ENCODE measurements at regions not wholly inside any gene's neighbourhood (a gene's known extent, or its start where the extent isn't known, plus 50 kb on each side); places are given as distances from the start of the nearest gene placed in this dataset.

DNA sequence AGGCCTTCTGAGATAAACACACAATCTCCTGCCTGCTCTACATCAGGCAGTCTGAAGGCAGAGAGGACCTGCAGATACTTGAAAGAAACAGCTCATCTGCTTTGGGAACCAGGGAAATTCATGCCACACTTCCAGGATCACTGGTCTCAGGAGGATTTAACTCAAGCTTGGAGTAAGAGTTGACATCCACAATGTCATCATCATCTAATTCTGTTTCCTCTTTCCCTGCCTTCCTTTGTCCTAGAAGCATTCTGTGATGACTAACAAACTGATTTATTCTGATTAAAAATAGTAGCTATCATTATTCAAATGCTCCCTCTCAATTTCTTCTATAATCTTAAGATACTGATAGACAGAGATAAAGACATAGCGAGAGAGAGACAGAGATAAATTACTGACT is 766.8 kb downstream of the BCL11A start:
- H3K27me3 ChIP-seq (ENCODE audit: control insufficient read depth, insufficient read depth, low read length) = no peaks in the 10 kb centered on the region
- TF ChIP-seq, protein P1, sequence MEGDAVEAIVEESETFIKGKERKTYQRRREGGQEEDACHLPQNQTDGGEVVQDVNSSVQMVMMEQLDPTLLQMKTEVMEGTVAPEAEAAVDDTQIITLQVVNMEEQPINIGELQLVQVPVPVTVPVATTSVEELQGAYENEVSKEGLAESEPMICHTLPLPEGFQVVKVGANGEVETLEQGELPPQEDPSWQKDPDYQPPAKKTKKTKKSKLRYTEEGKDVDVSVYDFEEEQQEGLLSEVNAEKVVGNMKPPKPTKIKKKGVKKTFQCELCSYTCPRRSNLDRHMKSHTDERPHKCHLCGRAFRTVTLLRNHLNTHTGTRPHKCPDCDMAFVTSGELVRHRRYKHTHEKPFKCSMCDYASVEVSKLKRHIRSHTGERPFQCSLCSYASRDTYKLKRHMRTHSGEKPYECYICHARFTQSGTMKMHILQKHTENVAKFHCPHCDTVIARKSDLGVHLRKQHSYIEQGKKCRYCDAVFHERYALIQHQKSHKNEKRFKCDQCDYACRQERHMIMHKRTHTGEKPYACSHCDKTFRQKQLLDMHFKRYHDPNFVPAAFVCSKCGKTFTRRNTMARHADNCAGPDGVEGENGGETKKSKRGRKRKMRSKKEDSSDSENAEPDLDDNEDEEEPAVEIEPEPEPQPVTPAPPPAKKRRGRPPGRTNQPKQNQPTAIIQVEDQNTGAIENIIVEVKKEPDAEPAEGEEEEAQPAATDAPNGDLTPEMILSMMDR (IDR thresholded peaks at IDR 0.05; ENCODE audit: insufficient read depth, low read length, poor library complexity, severe bottlenecking) = no peak
- H3K36me3 ChIP-seq (ENCODE audit: control insufficient read depth, insufficient read depth, low read length) = no peaks in the 10 kb centered on the region
- no peak for DNase-seq (ENCODE audit: low read depth)
- no peak overlapping the region for H3K4me3 ChIP-seq (ENCODE audit: low read depth, low read length)

DNA sequence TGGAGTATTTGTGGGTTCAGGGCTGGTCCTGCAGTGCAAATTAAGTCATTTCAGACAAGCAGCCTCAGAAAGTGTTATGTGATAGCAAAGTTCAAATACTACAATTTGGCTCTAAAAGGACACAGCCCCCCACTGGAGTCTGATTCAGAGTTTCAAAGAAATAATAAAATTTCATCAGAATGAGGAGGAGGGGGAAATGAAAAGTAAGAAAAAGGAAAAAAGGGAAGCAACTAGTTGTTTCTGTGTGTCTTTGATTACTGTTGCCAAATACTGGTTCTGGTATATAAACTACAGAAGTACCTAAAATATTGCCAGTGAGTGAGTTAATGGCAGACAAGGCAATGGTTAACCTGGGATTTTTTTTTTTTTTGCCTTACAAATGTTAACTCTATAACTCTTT is 773.9 kb downstream of the BCL11A start:
- TF ChIP-seq, protein P1 (IDR thresholded peaks at IDR 0.05; ENCODE audit: insufficient read depth, low read length, poor library complexity, severe bottlenecking) = no peak
- Histone ChIP-seq H3K27me3 (ENCODE audit: control insufficient read depth, insufficient read depth, low read length) (no peaks in the 10 kb centered on the region), H3K4me3 (ENCODE audit: low read depth, low read length) (no peak overlapping the region), H3K36me3 (ENCODE audit: control insufficient read depth, insufficient read depth, low read length) (no peaks in the 10 kb centered on the region)
- no peak for DNase-seq (ENCODE audit: low read depth)

DNA sequence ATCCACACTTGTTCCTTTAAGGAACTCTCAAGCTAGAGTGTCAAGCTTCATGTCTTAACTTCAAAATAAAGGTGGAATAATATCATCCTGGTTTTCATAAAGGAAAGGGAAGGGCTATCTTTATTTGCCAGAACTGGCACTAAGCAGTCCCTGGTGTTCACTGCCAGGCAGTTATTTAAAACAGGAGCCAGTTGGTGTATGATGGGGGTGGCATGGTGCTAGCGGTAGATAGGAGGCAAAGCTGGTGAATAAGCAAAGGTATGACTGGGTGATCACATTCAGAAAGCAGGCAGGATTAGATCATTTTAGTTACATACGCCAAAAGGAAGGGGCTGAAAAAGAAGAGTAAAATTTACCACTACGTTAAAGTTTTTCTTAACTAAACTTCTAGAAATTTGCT is 776.3 kb downstream of the BCL11A start:
- no peaks in the 10 kb centered on the region for H3K36me3 ChIP-seq (ENCODE audit: control insufficient read depth, insufficient read depth, low read length)
- no peak for DNase-seq (ENCODE audit: low read depth)
- H3K4me3 ChIP-seq (ENCODE audit: low read depth, low read length) = no peak overlapping the region
- H3K27me3 ChIP-seq (ENCODE audit: control insufficient read depth, insufficient read depth, low read length) = no peaks in the 10 kb centered on the region
- TF ChIP-seq, protein P1 (IDR thresholded peaks at IDR 0.05; ENCODE audit: insufficient read depth, low read length, poor library complexity, severe bottlenecking) = no peak

DNA sequence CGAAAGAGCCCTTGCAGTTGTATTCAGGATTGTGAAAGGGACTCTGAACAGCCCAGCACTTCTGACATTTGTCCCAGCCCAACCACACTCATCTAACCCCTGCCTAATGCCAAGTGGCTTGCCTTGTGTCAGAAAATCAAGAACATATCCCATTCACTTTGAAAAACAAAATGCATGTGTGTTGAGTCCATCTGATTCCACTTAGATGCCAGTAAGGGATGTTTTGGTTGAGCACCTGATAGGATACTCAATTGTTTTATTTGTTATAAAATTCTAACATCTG is 776.8 kb downstream of the BCL11A start:
- Histone ChIP-seq H3K4me3 (ENCODE audit: low read depth, low read length) (no peak overlapping the region), H3K36me3 (ENCODE audit: control insufficient read depth, insufficient read depth, low read length) (no peaks in the 10 kb centered on the region), H3K27me3 (ENCODE audit: control insufficient read depth, insufficient read depth, low read length) (no peaks in the 10 kb centered on the region)
- TF ChIP-seq, protein P1 (IDR thresholded peaks at IDR 0.05; ENCODE audit: insufficient read depth, low read length, poor library complexity, severe bottlenecking) = no peak
- DNase-seq (ENCODE audit: low read depth) = no peak

DNA sequence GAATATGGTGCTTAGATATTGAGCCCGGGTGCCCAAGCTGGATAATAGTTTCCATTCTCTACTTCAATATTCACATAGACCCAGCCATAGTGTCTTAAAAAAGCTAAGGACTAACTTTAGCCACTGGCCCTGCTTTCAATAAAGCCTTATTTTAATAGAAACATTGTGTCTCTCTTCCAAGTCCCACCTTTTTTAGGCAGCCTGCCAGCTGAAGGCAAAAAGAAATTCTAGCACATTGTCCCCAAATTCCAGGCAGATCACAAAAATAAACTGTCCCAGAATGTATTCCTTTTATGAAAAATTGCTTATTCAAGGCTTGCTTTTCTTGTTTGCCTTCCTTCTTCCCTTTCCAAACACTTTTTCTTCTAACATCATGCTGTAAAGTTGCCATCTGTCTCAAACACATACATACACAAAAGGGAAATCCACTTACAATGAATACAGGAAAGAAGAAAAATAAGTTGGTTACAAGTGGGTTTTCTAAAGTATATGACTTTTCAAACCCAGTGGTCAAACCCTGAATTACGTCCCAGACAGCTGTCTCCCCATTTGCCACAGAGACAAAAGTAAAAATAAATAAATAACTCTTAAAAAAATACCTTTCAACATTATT is 778.5 kb downstream of the BCL11A start:
- Histone ChIP-seq H3K4me3 (ENCODE audit: low read depth, low read length) (no peak overlapping the region), H3K36me3 (ENCODE audit: control insufficient read depth, insufficient read depth, low read length) (no peaks in the 10 kb centered on the region), H3K27me3 (ENCODE audit: control insufficient read depth, insufficient read depth, low read length) (no peaks in the 10 kb centered on the region)
- TF ChIP-seq, protein P1 (IDR thresholded peaks at IDR 0.05; ENCODE audit: insufficient read depth, low read length, poor library complexity, severe bottlenecking) = no peak
- no peak for DNase-seq (ENCODE audit: low read depth)

DNA sequence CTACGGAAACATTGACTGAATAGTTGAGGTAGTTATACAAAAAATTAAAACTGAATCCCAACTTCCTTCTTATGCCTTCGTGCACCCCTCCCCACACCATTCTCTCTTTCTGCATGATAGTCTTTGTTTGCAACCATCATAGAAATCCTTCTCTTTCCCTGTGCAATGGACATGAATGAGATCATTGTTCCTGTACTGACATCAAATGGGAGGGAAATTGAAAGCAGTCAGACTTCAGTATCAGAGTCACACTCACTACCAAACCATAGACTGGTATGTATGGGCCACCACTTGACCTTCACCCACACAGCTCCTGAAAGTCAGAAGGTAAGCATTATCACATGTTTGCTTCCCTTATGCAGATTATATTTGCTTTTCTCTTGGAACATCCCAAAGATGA is 782.8 kb downstream of the BCL11A start:
- H3K4me3 ChIP-seq (ENCODE audit: low read depth, low read length) = no peak overlapping the region
- no peaks in the 10 kb centered on the region for H3K36me3 ChIP-seq (ENCODE audit: control insufficient read depth, insufficient read depth, low read length)
- TF ChIP-seq, protein P1 (IDR thresholded peaks at IDR 0.05; ENCODE audit: insufficient read depth, low read length, poor library complexity, severe bottlenecking) = no peak
- H3K27me3 ChIP-seq (ENCODE audit: control insufficient read depth, insufficient read depth, low read length) = no peaks in the 10 kb centered on the region
- DNase-seq (ENCODE audit: low read depth) = no peak

All from kidney epithelial cell (primary cell).